Endothelial cell of umbilical vein (primary cell): ENCODE measurements at regions not wholly inside any gene's neighbourhood (a gene's known extent, or its start where the extent isn't known, plus 50 kb on each side); places are given as distances from the start of the nearest gene placed in this dataset.

Experiments
- BruUV-seq: library from RNA; stranded (reverse); fragments of 400-500 nt; replicated peaks from 2 replicates; lab custom pipeline; 2021; lab: Mats Ljungman, UMichigan
- CTCF ChIA-PET: fragments of 300-600, 350-600 bp; sonication (Branson Sonifier 250); formaldehyde crosslinking; loops from one replicate; lab custom pipeline; 2021; ENCODE audit warnings: antibody characterized with exemption, inconsistent platforms; lab: Charles Lee
- POLR2A ChIA-PET: fragments of 300-600, 350-600 bp; sonication (Branson Sonifier 250); formaldehyde crosslinking; loops from one replicate; lab custom pipeline; 2021; ENCODE audit warnings: antibody characterized with exemption, inconsistent platforms; lab: Charles Lee
- DNase-seq: peaks from one replicate; pipeline ENCODE4 v3.0.0-alpha.2; 2011; ENCODE audit warnings: low read depth, low spot score
- FAIRE-seq: peaks from 2 replicates; lab custom pipeline; 2011; peaks lifted over from hg19 to GRCh38; lab: Jason Lieb, UNC
- H2AFZ ChIP-seq: 2 replicates; pipeline ENCODE4 v1.6.0; 2012; ENCODE audit warnings: low read depth, low read length, control low read depth, inconsistent platforms
- H3K27ac ChIP-seq: 2 replicates; pipeline ENCODE4 v1.5.1; 2011; ENCODE audit warnings: low read depth, mild to moderate bottlenecking, control low read depth, low read length, moderate library complexity; ENCODE audit not compliant: insufficient read depth
- H3K27me3 ChIP-seq, 2 experiments: 2 replicates each; pipeline versions ENCODE4 v1.6.0 to v1.6.1; 2011; ENCODE audit warnings: low read length in 2 of 2, mixed read lengths in 1 of 2; ENCODE audit not compliant: control insufficient read depth in 2 of 2, insufficient read depth in 2 of 2
- H3K36me3 ChIP-seq, 2 experiments: 2 replicates in 1 of 2; 3 replicates in 1 of 2; pipeline ENCODE4 v1.5.1; 2011; ENCODE audit warnings: low read length in 2 of 2, mild to moderate bottlenecking in 1 of 2, moderate library complexity in 1 of 2; ENCODE audit not compliant: control insufficient read depth in 2 of 2, insufficient read depth in 2 of 2; ENCODE audit errors: extremely low read depth in 1 of 2
- H3K4me1 ChIP-seq: 3 replicates; pipeline ENCODE4 v1.5.1; 2011; ENCODE audit warnings: mild to moderate bottlenecking, low read length; ENCODE audit not compliant: control insufficient read depth, insufficient read depth; ENCODE audit errors: extremely low read depth
- H3K4me2 ChIP-seq: 2 replicates; pipeline ENCODE4 v1.6.1; 2011; ENCODE audit warnings: low read length, control low read depth, mixed read lengths; ENCODE audit not compliant: insufficient read depth
- H3K4me3 ChIP-seq, 3 experiments: fragments of 200-600 bp in 1 of 3; sonication (generic), shearing (Covaris generic) in 1 of 3; replicated peaks in 1 of 3; 2 replicates each; pipeline ENCODE4 v1.5.1; 2011 to 2016; ENCODE audit warnings: control low read depth in 3 of 3, low read length in 3 of 3, mild to moderate bottlenecking in 2 of 3, inconsistent platforms in 1 of 3, low read depth in 1 of 3, moderate library complexity in 1 of 3; ENCODE audit not compliant: insufficient read depth in 1 of 3
- H3K79me2 ChIP-seq: 2 replicates; pipeline ENCODE4 v1.6.0; 2012; ENCODE audit warnings: low read length, inconsistent platforms; ENCODE audit not compliant: control insufficient read depth, insufficient read depth
- H3K9ac ChIP-seq: replicated peaks from 2 replicates; pipeline ENCODE3; 2011; ENCODE audit warnings: low read length, control low read depth; ENCODE audit not compliant: insufficient read depth; ENCODE audit errors: extremely low read depth
- H3K9me1 ChIP-seq: replicated peaks from 3 replicates; pipeline ENCODE4 v1.6.0; 2011; ENCODE audit warnings: mild to moderate bottlenecking, low read length; ENCODE audit not compliant: control insufficient read depth, insufficient read depth; ENCODE audit errors: extremely low read depth
- H3K9me3 ChIP-seq: replicated peaks from 2 replicates; pipeline ENCODE4 v1.5.1; 2012; ENCODE audit warnings: low read length, inconsistent platforms; ENCODE audit not compliant: control insufficient read depth, insufficient read depth
- H4K20me1 ChIP-seq: replicated peaks from 2 replicates; pipeline ENCODE3; 2011; ENCODE audit warnings: mild to moderate bottlenecking, low read length; ENCODE audit not compliant: control insufficient read depth, insufficient read depth; ENCODE audit errors: extremely low read depth
- EZH2 ChIP-seq: IDR thresholded peaks from 2 replicates; pipeline ENCODE4 v1.6.1; 2012; ENCODE audit warnings: borderline replicate concordance, low read depth, mild to moderate bottlenecking, moderate library complexity, low read length, inconsistent platforms; ENCODE audit not compliant: severe bottlenecking
- FOS ChIP-seq: IDR thresholded peaks from 2 replicates; pipeline ENCODE4 v1.6.1; 2011; ENCODE audit warnings: mild to moderate bottlenecking, low read length, moderate library complexity, borderline replicate concordance; ENCODE audit not compliant: insufficient read depth
- GATA2 ChIP-seq: IDR thresholded peaks from 2 replicates; pipeline ENCODE4 v1.7.0; 2011; ENCODE audit warnings: low read depth, mild to moderate bottlenecking, moderate library complexity, mixed read lengths, low read length; ENCODE audit not compliant: insufficient read length, insufficient read depth
- JUN ChIP-seq: IDR thresholded peaks from 2 replicates; pipeline ENCODE4 v1.6.1; 2011; ENCODE audit warnings: borderline replicate concordance, low read depth; ENCODE audit not compliant: insufficient read length, insufficient read depth
- MYC ChIP-seq: IDR thresholded peaks from one replicate; pipeline ENCODE4 v1.6.1; 2011; ENCODE audit warnings: mild to moderate bottlenecking, low read depth, low read length
- POLR2A ChIP-seq: IDR thresholded peaks from 2 replicates; pipeline ENCODE4 v1.6.1; 2012; ENCODE audit warnings: low read depth, mild to moderate bottlenecking, control low read depth, low read length
- POLR2AphosphoS5 ChIP-seq: IDR thresholded peaks from 2 replicates; pipeline ENCODE4 v1.6.1; 2012; ENCODE audit warnings: low read depth, mild to moderate bottlenecking, control low read depth, low read length, moderate library complexity; ENCODE audit not compliant: insufficient read depth
- dilution Hi-C: fragments of 300-500 bp; cut with MboI; formaldehyde crosslinking; loops from one replicate; pipeline ENCODE4 v1.15.0; 2019; ENCODE audit warnings: low sequenced_read_pairs; ENCODE audit not compliant: extremely low pct_ligation_motif_present
- intact Hi-C: fragments of 100-400 bp; cut with micrococcal nuclease; formaldehyde crosslinking; loops from one replicate; pipeline ENCODE4 v1.10.0; 2022
- TF ChIP-seq, protein P1 (sequence below): IDR thresholded peaks from 2 replicates; pipeline ENCODE4 v1.6.1; 2011; ENCODE audit not compliant: insufficient read depth, insufficient read length
- TF ChIP-seq, protein P2 (sequence below), 2 donors: IDR thresholded peaks; 1 replicate in 1 of 2; 2 replicates in 1 of 2; pipeline ENCODE4 v1.5.1; 2011; ENCODE audit warnings: low read length in 2 of 2, mild to moderate bottlenecking in 2 of 2, moderate library complexity in 2 of 2, control low read depth in 1 of 2, inconsistent platforms in 1 of 2, low read depth in 1 of 2; ENCODE audit not compliant: insufficient read depth in 1 of 2; ENCODE audit errors: extremely low read depth in 1 of 2

DNA sequence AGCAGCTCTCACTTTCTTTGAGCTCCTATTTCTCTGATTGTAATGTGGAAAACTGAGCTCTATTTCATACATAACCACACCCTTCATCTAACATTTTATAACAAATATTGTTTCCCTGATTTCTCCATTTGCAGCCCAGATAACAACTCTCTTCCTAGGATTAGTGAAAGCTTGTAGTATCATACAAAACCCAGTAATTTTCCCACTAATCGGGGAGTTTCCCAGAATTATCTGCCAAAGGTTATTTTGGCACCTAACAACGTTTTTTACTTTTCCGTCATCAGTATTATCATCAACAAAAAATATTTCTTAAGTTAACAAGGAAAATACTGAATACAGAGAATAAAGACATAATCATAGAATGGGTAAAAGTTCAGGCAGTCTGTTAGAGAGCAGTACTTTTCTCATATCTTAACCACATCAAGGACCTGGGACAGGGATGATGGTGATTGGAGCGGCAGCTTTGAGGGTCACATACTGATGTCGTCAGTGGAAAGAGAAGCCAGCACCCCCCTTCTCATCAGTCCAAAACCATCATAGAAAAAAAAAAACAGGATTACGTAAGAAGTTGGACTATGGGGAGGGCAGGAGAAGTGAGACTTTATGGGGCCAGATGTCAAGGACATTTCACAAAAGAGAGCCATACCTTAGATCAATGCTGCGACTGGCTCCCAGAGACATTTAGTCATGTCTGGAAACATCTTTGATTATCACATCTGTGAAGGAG lies 166.1 kb upstream of the TNFAIP3 start:
- no peaks in the 10 kb centered on the region for H4K20me1 ChIP-seq
- BruUV-seq, result no TSS peak
- TF ChIP-seq JUN, result no peak
- no peak for TF ChIP-seq GATA2
- TF ChIP-seq POLR2A, result no peak
- TF ChIP-seq FOS, result no peak
- TF ChIP-seq, protein P1, sequence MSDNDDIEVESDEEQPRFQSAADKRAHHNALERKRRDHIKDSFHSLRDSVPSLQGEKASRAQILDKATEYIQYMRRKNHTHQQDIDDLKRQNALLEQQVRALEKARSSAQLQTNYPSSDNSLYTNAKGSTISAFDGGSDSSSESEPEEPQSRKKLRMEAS, result no peak
- TF ChIP-seq, protein P2, sequence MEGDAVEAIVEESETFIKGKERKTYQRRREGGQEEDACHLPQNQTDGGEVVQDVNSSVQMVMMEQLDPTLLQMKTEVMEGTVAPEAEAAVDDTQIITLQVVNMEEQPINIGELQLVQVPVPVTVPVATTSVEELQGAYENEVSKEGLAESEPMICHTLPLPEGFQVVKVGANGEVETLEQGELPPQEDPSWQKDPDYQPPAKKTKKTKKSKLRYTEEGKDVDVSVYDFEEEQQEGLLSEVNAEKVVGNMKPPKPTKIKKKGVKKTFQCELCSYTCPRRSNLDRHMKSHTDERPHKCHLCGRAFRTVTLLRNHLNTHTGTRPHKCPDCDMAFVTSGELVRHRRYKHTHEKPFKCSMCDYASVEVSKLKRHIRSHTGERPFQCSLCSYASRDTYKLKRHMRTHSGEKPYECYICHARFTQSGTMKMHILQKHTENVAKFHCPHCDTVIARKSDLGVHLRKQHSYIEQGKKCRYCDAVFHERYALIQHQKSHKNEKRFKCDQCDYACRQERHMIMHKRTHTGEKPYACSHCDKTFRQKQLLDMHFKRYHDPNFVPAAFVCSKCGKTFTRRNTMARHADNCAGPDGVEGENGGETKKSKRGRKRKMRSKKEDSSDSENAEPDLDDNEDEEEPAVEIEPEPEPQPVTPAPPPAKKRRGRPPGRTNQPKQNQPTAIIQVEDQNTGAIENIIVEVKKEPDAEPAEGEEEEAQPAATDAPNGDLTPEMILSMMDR (IDR thresholded peaks at IDR 0.05; ENCODE audit: extremely low read depth in 1 of 2, insufficient read depth in 1 of 2, low read depth in 1 of 2, low read length in 2 of 2), result no peak
- no peak for TF ChIP-seq MYC
- TF ChIP-seq EZH2, result no peak
- no peak for TF ChIP-seq POLR2AphosphoS5
- H3K4me3 ChIP-seq, result no peak overlapping the region
- CTCF ChIA-PET, result no interaction called here
- H3K9ac ChIP-seq, result no peak overlapping the region
- H3K27ac ChIP-seq, result no peak overlapping the region
- H3K4me1 ChIP-seq, result peaks cover 29% of the 10 kb centered on the region
- no peaks in the 10 kb centered on the region for H3K9me3 ChIP-seq
- H3K27me3 ChIP-seq, result no peaks in the 10 kb centered on the region
- POLR2A ChIA-PET, result no interaction called here
- H2AFZ ChIP-seq, result no peak overlapping the region
- intact Hi-C loops (no loop called here), dilution Hi-C loops (no loop called here)
- no peak overlapping the region for H3K4me2 ChIP-seq
- DNase-seq, result no peak
- H3K79me2 ChIP-seq, result no peaks in the 10 kb centered on the region
- no peaks in the 10 kb centered on the region for H3K9me1 ChIP-seq
- no peaks in the 10 kb centered on the region for H3K36me3 ChIP-seq
- FAIRE-seq, result no peak
